BE2C (cell line): ENCODE measurements at regions not wholly inside any gene's neighbourhood (a gene's known extent, or its start where the extent isn't known, plus 50 kb on each side); places are given as distances from the start of the nearest gene placed in this dataset.

Source experiments
- DNase-seq: peaks from one replicate; pipeline ENCODE4 v3.0.0-alpha.2; 2020
- H3K27me3 ChIP-seq: fragments of 250-450 bp; sonication (Bioruptor Pico); 2 replicates; pipeline ENCODE4 v1.5.1; 2020; ENCODE audit warnings: mild to moderate bottlenecking
- H3K36me3 ChIP-seq: fragments of 250-450 bp; sonication (Bioruptor Pico); 2 replicates; pipeline ENCODE4 v1.5.1; 2020; ENCODE audit warnings: mild to moderate bottlenecking
- H3K4me1 ChIP-seq: fragments of 250-450 bp; sonication (Bioruptor Pico); 2 replicates; pipeline ENCODE4 v1.5.1; 2020
- H3K4me3 ChIP-seq: 2 replicates; pipeline ENCODE4 v1.5.1; 2011; ENCODE audit warnings: low read depth, low read length
- H3K9me3 ChIP-seq: fragments of 250-450 bp; sonication (Bioruptor Pico); 2 replicates; pipeline ENCODE4 v1.5.1; 2020
- CTCF ChIP-seq: IDR thresholded peaks from 2 replicates; pipeline ENCODE4 v1.5.1; 2012; ENCODE audit warnings: mild to moderate bottlenecking, low read depth, low read length

DNA sequence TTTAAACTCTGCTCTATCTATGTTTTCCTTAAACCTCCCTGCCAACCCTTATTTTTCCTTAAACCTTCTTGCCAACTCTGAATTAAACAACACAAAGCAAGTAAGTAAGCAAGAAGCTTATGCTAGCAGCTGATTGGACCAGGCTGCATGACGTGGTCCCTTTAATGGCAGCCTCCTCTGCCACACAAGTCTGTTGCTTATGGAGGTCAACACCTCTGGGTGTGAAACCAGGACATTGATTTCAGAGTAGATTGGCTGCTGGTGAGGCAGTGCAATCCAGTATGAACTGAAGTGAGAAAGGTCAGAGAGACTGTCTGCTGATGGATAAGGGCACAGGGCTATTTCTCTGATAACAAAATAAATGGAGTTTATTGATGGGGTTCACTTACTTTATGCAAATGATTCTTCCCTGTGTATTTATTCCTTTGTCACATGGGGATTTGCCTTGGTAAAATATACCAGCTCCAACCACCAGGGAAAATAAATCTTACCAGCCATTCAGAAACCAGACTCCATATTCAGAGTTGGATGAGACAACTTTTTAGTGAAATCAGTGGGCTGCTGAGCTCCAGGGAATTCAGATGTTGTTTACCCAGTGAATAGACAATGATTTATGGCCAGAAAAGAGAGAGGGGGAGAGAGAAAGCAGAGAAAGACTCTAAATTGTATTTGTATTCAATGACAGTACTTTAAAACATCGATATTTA, 112.2 kb upstream of the NCKAP5 start:
- DNase-seq, result no peak
- Histone ChIP-seq H3K9me3 (no peaks in the 10 kb centered on the region), H3K36me3 (no peaks in the 10 kb centered on the region), H3K4me3 (no peak overlapping the region), H3K27me3 (no peaks in the 10 kb centered on the region), H3K4me1 (no peaks in the 10 kb centered on the region)
- TF ChIP-seq CTCF, result 0 out of 2 replicates have a peak, but pooled peaks have one; percentile 12

DNA sequence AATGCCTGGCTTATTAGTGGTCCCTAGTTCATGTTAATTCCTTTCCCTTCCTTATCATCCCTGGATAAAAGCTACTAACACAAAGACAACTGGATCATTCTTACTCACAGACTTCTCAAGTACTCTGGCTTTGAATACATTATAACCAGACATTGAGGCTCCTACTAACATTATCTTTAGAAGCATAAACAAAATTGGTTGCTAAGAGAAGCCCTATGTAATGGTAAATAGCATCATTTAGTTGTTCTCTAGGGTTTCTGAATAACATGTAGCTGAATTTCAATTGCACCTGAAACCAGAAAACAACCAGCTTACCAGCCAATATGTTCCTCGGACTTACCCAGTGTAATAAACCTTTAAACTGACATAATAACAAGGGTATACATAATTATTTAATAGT, 114.1 kb upstream of the NCKAP5 start:
- no peak for DNase-seq
- no peak for TF ChIP-seq CTCF
- Histone ChIP-seq H3K9me3 (no peaks in the 10 kb centered on the region), H3K4me3 (no peak overlapping the region), H3K36me3 (no peaks in the 10 kb centered on the region), H3K27me3 (no peaks in the 10 kb centered on the region), H3K4me1 (no peaks in the 10 kb centered on the region)

DNA sequence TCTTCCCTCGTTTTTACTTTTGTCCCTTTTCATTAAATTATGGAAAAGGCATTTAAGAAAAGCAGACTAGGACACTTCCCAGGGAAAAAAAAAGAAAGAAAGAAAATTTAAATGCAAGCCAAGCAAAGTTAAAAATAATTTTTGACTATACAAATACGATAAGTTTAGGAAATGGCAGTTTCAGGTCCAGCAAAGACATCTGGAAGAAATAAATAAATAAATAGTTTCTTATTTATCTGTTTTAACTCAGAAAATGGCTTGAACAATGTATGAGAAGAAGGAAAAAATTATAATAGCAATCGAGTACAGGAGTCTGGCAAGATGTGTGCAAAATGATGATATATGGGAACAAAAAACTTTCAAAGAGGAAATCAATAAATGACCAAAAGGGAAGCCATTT, 114.6 kb upstream of the NCKAP5 start:
- no peaks in the 10 kb centered on the region for H3K27me3 ChIP-seq
- no peak for TF ChIP-seq CTCF

GRCh38 chr2:133685636-133686215, 117.5 kb upstream of the NCKAP5 start:
- no peak for TF ChIP-seq CTCF
- Histone ChIP-seq H3K4me1 (no peaks in the 10 kb centered on the region), H3K4me3 (no peak overlapping the region), H3K36me3 (no peaks in the 10 kb centered on the region), H3K9me3 (no peaks in the 10 kb centered on the region), H3K27me3 (no peaks in the 10 kb centered on the region)
- no peak for DNase-seq

More for the DNA sequence above, 114.6 kb upstream of the NCKAP5 start:
- no peak for DNase-seq
- Histone ChIP-seq H3K4me3 (no peak overlapping the region), H3K9me3 (no peaks in the 10 kb centered on the region), H3K4me1 (no peaks in the 10 kb centered on the region), H3K36me3 (no peaks in the 10 kb centered on the region)

GRCh38 chr2:133690780-133691179, 122.5 kb upstream of the NCKAP5 start:
- no peaks in the 10 kb centered on the region for H3K9me3 ChIP-seq

More at GRCh38 chr2:133690780-133691179, 122.5 kb upstream of the NCKAP5 start:
- no peak for TF ChIP-seq CTCF
- Histone ChIP-seq H3K27me3 (no peaks in the 10 kb centered on the region), H3K36me3 (no peaks in the 10 kb centered on the region), H3K4me3 (no peak overlapping the region), H3K4me1 (no peaks in the 10 kb centered on the region)
- no peak for DNase-seq
